ENCODE measurements at regions not wholly inside any gene's neighbourhood (a gene's known extent, or its start where the extent isn't known, plus 50 kb on each side); places are given as distances from the start of the nearest gene placed in this dataset.

GRCh38 chr2:150127995-150128394 lies 359.5 kb downstream of the RND3 start:
- Histone ChIP-seq H3K36me3 (ENCODE audit: control insufficient read depth, insufficient read depth, low read length) (no peaks in the 10 kb centered on the region), H3K4me1 (ENCODE audit: control insufficient read depth, insufficient read depth, low read length) (peaks cover 9% of the 10 kb centered on the region), H3K27me3 (ENCODE audit: control insufficient read depth, insufficient read depth, low read length) (no peaks in the 10 kb centered on the region), H3K4me3 (ENCODE audit: low read depth in 2 of 2, low read length in 2 of 2) (no peak overlapping the region), H3K9me3 (ENCODE audit: control insufficient read depth, insufficient read depth, low read depth, low read length) (0 out of 2 replicates have a peak, but pooled peaks cover 2% of the 10 kb centered on the region), H3K27ac (ENCODE audit: low read length) (no peak overlapping the region; the same call in 1 of the 2 replicates)
- ATAC-seq (no peak), DNase-seq (ENCODE audit: low read depth, low spot score) (no peak)
- no TSS peak for BruUV-seq (replicated peaks)
- intact Hi-C loops (cut with micrococcal nuclease; ENCODE audit: unreplicated experiment) (no loop called here), in situ Hi-C loops (cut with HindIII; ENCODE audit: low pct_unique_long_range_greater_than_20kb, low sequenced_read_pairs) (no loop called here)
- ChIA-PET POLR2A (no interaction called here), CTCF (no interaction called here)
- TF ChIP-seq SIN3A (IDR thresholded peaks at IDR 0.05; ENCODE audit: borderline replicate concordance, insufficient read depth, low read depth, low read length) (no peak), REST (IDR thresholded peaks at IDR 0.05; ENCODE audit: insufficient read depth in 1 of 2, low read depth in 2 of 2, low read length in 1 of 2) (no peak), TCF7L2 (IDR thresholded peaks at IDR 0.05; ENCODE audit: low read depth, low read length) (no peak), POLR2AphosphoS5 (IDR thresholded peaks at IDR 0.05; ENCODE audit: low read depth, low read length) (no peak)
- TF ChIP-seq, protein P1, sequence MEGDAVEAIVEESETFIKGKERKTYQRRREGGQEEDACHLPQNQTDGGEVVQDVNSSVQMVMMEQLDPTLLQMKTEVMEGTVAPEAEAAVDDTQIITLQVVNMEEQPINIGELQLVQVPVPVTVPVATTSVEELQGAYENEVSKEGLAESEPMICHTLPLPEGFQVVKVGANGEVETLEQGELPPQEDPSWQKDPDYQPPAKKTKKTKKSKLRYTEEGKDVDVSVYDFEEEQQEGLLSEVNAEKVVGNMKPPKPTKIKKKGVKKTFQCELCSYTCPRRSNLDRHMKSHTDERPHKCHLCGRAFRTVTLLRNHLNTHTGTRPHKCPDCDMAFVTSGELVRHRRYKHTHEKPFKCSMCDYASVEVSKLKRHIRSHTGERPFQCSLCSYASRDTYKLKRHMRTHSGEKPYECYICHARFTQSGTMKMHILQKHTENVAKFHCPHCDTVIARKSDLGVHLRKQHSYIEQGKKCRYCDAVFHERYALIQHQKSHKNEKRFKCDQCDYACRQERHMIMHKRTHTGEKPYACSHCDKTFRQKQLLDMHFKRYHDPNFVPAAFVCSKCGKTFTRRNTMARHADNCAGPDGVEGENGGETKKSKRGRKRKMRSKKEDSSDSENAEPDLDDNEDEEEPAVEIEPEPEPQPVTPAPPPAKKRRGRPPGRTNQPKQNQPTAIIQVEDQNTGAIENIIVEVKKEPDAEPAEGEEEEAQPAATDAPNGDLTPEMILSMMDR (IDR thresholded peaks at IDR 0.05), result no peak

DNA sequence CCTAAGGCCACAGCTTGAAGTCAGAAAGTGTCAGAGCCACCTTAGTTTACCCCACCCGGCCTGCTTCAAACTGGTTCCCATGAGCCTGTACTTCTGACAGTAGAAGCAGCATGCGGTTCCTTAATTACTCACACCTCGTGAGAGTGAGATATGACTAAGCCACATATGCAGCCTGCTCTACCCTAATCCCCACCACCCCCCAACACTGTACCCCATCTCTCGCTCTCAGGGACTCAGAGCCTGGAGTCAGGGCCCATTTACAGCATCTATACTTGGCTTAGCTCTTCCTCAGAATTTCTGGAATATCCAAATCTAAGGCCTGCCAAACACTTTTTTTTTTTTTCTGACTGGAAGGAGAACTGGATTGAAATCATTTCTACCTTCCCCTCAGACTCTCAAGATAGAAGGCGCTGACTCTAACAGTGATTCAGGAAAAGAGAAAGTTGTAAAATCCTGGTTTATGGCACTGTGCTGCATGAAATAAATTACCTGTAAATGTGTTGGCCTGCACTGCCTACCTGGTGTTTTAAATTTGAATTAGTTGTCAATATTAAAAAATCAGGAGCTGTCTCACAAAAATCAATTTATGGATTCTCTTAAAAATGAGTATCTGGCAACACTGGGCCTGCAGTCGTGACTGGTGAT lies 360.0 kb downstream of the RND3 start:
- Histone ChIP-seq H3K9me3 (ENCODE audit: control insufficient read depth, insufficient read depth, low read depth, low read length) (0 out of 2 replicates have a peak, but pooled peaks cover 2% of the 10 kb centered on the region), H3K4me3 (ENCODE audit: low read depth in 2 of 2, low read length in 2 of 2) (no peak overlapping the region), H3K27ac (ENCODE audit: low read length) (no peak overlapping the region), H3K36me3 (ENCODE audit: control insufficient read depth, insufficient read depth, low read length) (no peaks in the 10 kb centered on the region), H3K27me3 (ENCODE audit: control insufficient read depth, insufficient read depth, low read length) (no peaks in the 10 kb centered on the region), H3K4me1 (ENCODE audit: control insufficient read depth, insufficient read depth, low read length) (peaks cover 9% of the 10 kb centered on the region)
- in situ Hi-C loops (cut with HindIII; ENCODE audit: low pct_unique_long_range_greater_than_20kb, low sequenced_read_pairs) (no loop called here), intact Hi-C loops (cut with micrococcal nuclease; ENCODE audit: unreplicated experiment) (no loop called here)
- TF ChIP-seq SIN3A (IDR thresholded peaks at IDR 0.05; ENCODE audit: borderline replicate concordance, insufficient read depth, low read depth, low read length), result no peak
- TF ChIP-seq TCF7L2 (IDR thresholded peaks at IDR 0.05; ENCODE audit: low read depth, low read length), result no peak
- TF ChIP-seq, protein P1 (IDR thresholded peaks at IDR 0.05), result no peak
- no peak for TF ChIP-seq REST (IDR thresholded peaks at IDR 0.05; ENCODE audit: insufficient read depth in 1 of 2, low read depth in 2 of 2, low read length in 1 of 2)
- no peak for TF ChIP-seq POLR2AphosphoS5 (IDR thresholded peaks at IDR 0.05; ENCODE audit: low read depth, low read length)
- POLR2A ChIA-PET, result no interaction called here
- CTCF ChIA-PET, result no interaction called here
- BruUV-seq (replicated peaks), result no TSS peak
- DNase-seq (ENCODE audit: low read depth, low spot score), result no peak
- ATAC-seq, result no peak
